ENCODE measurements at regions not wholly inside any gene's neighbourhood (a gene's known extent, or its start where the extent isn't known, plus 50 kb on each side); places are given as distances from the start of the nearest gene placed in this dataset.

DNA sequence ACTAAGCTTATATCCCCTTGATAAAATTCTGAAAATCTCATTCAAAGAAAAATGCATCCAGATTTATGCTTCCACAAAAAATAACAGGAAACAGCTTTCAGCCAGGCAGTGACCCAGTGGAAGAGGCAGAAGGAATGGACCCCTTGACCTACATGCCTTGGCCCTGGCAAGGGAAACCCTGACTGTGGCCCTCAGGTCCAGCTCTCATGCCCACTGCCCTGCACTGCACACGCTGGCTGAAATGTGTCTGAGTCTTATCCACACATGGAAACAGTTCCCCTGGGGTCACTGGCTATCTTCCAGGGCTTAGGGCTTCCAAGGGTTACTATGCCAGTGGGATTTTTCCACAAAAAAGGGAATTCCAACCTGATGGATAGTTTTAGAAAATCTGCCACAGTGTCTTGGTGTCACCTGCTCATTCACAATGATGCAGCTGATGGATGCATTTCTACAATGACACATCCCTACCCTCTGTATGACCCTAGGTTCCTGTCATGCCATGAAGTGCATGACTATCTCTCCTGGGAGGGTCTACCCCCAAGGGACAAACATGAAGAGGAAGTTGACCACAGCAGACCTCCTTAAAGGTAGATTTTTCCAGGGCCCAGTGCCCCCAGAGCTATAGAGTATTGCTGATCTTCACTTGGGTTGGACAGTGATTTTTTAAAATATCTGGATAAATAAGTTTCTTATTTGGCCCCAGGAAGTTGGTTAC is 121.9 kb upstream of the CD93 start:
- TF ChIP-seq POLR2AphosphoS5 (IDR thresholded peaks at IDR 0.05), result no peak
- no peak for TF ChIP-seq POLR2A (IDR thresholded peaks at IDR 0.05)
- TF ChIP-seq CTCF (IDR thresholded peaks at IDR 0.05), result no peak
- no peak for TF ChIP-seq EP300 (IDR thresholded peaks at IDR 0.05)
